GM19023 (cell line): ENCODE measurements at regions not wholly inside any gene's neighbourhood (a gene's known extent, or its start where the extent isn't known, plus 50 kb on each side); places are given as distances from the start of the nearest gene placed in this dataset.
"Not testable (repeated sequence)": the region's sequence is repeated elsewhere in the genome, so short reads cannot be mapped to it uniquely, and the experiment has no call there.

Experiments used
- ATAC-seq: cut with Tn5 transposase; IDR thresholded peaks from one replicate; pipeline ENCODE4 v1.9.1; 2021; ENCODE audit warnings: mild to moderate bottlenecking, moderate library complexity; ENCODE audit not compliant: unreplicated experiment

DNA sequence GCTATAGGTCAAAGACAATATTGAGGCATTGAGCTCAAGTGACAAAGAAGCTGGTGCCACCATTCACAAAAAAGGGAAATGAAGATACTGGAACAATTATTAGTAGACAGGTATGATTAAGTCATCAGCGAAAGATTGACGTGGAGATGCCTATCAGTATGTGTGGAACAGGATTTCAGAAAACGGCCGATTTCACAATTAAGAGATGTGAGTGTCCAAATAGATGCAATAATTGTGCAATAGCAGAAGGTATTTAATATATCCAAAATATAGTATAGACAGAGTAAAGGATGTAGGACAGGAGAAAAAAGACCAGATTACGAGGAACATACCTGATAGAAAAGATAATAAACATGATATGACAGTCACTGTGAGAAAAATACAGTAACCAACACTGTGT, 433.1 kb downstream of the C12orf50 start:
- ATAC-seq, result no peak

GRCh38 chr12:87585882-87586557, 443.2 kb downstream of the C12orf50 start:
- no peak for ATAC-seq

- not testable (repeated sequence) for ATAC-seq
Observed at GRCh38 chr12:87579091-87579490, 450.1 kb downstream of the C12orf50 start.

DNA sequence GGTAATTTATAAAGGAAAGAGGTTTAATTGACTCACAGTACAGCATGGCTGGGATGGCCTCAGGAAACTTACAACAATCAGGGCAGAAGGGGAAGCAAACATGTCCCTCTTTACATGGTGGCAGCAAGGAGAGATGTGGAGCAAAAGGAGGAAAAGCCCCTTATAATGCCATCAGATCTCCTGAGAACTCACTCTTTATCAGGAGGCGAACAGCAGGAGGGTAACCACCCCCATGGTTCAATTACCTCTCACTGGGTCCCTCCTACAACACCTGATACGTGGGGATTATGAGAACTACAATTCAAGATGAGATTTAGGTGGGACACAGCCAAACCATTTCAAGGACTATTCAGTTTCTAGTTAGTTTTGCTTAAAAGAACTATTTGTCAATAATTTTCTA, 453.3 kb downstream of the C12orf50 start:
- no peak for ATAC-seq

GRCh38 chr12:87566918-87567317, 462.3 kb downstream of the C12orf50 start:
- not testable (repeated sequence) for ATAC-seq

DNA sequence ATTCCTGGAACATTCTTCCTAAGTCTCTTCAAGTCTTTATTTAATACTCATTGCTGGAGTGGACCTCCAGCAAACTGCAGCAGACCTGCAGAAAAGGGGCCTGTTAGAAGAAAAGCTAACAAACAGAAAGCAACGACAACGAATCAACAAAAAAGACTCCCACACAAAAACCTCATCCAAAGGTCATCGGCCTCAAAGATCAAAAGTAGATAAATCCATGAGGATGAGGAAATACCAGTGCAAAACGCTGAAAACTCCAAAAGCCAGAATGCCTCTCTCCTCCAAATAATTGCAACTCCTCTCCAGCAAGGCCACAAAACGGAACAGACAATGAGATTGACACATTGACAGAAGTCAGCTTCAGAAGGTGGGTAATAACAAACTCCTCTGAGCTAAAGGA, 472.2 kb downstream of the C12orf50 start:
- ATAC-seq, result no peak

GRCh38 chr12:87531213-87531612, 498.0 kb downstream of the C12orf50 start:
- ATAC-seq, result not testable (repeated sequence)

- ATAC-seq, result no peak
Observed at GRCh38 chr12:87529413-87529812, 499.8 kb downstream of the C12orf50 start.

- no peak for ATAC-seq
Observed at GRCh38 chr12:87520968-87521367, 508.2 kb downstream of the C12orf50 start.

GRCh38 chr12:87518481-87518880, 510.7 kb downstream of the C12orf50 start:
- no peak for ATAC-seq

DNA sequence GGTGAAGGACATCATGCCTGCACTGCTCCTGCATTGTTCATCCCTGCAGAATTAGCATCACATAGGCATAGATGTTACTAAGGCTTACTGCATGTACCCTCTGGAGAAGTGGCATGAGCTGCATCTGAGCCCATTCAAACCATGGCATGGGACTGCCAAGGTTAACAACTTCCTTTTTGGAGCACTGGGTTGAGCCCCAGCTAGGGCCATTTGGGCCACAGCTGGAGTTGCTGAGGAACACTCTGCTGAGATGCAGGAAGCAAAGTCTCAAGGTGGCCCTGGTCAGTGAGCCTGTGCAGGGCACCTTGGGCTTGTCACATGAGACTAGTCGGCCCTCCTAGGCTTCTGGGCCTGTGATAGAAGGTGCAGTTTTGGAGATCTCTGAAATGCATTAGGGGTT, 511.2 kb downstream of the C12orf50 start:
- ATAC-seq, result no peak

GRCh38 chr12:87513536-87514280, 515.5 kb downstream of the C12orf50 start:
- ATAC-seq, result no peak

DNA sequence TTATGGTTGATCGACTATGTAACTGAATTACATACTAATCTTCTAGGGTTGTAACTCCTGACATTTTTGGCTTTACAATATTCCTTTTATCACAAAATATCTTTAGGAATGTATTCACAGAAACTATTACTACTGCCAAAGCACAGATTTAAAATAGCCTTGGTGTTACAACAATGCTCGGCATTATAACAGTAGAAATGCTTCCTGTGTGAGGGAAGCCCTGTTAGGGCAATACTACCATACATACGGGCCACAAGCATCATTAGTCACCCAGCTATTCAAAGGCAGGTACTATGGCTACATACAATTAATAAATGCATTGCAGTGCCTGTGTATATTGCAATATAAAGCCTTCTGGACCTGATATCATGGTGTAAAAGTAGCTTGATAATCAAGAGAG, 517.8 kb downstream of the C12orf50 start:
- no peak for ATAC-seq

DNA sequence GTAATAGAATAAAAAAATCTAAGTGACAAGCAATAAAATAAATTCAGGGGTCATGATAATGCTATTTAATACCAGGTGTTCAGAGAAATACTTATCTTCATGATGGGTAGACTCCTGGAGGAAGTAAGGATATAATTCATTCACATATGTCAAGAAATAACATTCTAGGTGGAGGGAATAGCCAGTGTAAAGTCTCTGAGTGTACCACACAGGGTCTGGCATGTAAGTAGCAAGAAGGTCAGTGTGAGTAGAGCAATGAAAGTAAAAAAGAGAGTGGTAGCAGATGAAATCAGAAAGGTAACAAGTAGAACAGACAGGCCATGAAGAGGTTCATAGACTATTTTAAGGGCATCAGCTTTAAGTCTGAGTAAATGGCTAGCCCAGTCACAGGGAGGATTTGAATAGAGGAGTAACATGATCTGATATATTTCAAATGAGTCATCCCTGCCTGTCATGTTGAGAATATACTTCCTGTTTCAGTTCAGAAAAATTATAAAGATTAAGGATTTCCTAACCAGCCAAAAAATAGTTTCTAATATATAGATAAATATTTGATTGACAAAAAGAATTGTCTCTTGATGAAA, 519.9 kb downstream of the C12orf50 start:
- no peak for ATAC-seq

DNA sequence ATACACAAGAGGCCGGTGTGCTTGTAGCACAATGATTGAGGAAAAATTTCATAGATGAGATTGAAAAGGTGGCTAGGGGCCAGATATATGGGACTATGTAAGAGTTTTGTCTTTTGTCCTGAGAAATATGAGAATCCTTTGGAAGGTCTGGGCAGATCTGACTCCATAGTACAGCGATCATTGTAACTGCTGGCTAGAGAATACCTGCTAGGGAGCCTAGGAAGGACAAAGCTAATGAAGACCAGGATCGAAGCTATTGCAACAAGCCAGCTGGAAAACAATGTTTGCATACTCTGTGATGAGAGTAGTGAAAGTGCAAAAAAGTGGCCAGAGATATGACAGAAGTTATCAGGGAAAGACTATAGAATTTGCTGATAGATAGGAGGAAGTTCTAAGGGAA, 537.6 kb downstream of the C12orf50 start:
- no peak for ATAC-seq

DNA sequence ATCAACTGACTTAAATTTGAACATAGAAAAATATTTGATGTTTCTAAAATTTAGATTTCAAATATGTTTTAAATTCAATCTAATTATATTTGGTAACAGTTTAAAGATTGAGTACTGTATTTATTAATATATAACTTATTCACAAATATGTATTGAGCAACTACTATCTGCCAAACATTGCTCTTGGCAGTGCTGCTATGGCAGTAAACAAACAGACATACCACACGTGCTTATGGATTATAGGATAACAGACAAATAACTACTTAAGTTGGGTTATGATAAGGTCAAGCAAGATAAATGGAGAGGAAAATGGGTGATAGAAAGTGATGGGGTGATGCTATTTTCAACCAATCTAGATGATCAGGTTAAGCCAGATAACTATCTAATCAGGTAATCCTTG, 538.1 kb downstream of the C12orf50 start:
- no peak for ATAC-seq

GRCh38 chr12:87469295-87469694, 559.9 kb downstream of the C12orf50 start:
- no peak for ATAC-seq

DNA sequence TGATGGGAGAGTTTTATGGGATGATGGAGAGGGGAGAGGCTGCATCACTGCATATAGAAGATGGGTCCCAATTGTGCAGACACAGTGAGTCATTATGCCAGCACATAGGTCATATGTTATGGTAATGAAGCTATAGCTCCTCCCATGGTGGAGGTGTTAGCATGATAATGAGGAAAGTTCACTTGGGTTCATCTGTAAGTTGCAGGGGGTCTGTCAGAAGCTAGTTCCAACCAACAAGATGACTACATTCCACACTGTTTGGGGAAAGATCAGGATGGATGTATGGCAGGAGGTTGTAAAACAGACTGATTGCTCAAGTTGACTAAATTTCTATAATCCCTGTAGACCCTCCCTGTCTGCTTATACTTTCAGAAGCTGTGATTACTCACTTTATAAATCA, 561.3 kb downstream of the C12orf50 start:
- no peak for ATAC-seq

GRCh38 chr12:87464565-87464964, 564.6 kb downstream of the C12orf50 start:
- no peak for ATAC-seq

DNA sequence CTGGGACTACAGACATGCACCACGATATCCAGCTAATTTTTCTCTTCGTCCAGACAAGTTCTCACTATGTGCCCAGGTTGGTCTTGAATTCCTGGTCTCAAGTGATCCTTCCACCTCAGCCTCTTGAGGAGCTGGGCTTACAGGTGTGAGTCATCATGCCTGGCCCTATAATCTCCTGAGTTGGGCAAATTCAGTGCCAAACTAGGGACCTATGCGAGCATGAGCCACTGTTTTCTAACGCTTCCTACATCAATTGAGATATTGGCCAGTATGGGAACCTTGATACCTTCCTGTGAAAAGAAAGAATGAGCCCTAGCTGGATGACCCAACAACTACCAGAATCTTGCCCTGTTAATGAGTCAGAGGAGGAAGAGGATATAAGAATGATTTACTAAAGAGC, 585.2 kb downstream of the C12orf50 start:
- ATAC-seq, result no peak

GRCh38 chr12:87441511-87441910, 587.7 kb downstream of the C12orf50 start:
- ATAC-seq, result no peak
